ENCODE measurements at regions not wholly inside any gene's neighbourhood (a gene's known extent, or its start where the extent isn't known, plus 50 kb on each side); places are given as distances from the start of the nearest gene placed in this dataset.

DNA sequence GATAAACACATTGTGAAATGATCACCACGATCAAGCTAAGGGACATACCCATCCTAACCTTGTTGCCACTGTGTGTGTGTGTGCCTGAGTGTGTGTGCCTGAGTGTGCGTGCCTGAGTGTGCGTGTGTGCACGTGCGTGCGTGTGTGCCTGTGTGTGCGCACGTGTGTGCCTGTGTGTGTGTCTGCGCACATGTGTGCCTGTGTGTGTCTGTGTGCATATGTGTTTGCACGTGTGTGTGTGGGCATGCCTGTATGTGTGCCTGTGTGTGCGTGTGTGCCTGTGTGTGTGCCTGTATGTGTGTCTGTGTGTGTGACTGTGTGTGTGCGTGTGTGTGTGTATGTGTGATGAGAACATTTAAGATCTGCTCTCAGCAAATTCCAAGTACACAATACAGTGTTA lies 244.1 kb upstream of the DPP6 start:
- DNase-seq (ENCODE audit: low read depth, low spot score) = no peak

DNA sequence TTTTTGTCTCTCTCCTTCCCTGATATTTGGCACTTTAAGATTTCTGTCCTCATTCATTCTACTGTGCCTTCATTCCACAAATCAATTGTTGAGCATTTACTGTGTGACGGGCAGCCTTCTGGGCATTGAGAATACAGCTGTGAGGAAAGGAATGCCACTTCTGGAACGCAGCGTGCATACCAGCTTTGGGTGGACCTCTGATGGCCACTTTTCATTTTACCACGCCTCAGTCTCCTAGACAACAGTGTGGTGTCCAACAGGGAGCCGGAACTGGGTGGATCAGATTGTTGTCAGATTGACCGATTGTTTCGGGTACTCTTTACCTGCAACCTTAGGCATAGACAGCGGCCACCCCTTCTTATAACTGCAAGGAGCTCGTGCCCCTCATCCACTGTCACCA lies 222.7 kb upstream of the DPP6 start:
- no peak for DNase-seq (ENCODE audit: low read depth, low spot score)

DNA sequence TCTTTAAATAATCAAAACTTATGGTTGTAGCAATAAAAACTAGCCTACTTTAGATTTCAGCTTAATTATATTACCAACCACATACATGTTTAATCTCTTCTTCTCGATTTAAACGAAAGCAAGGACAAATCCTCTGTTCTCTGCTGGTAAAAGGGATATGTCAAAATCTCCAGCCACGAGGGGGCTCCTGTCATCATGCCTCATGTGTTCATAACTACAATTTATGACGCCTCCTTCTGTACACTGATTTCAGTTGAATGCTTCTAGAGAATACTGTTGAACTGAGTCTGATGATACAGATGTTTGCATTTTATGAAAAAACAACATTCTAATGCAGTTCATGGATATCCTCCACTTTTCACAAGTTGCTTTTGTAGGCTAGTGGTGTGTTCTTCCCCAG lies 220.0 kb upstream of the DPP6 start:
- DNase-seq (ENCODE audit: low read depth, low spot score) = no peak

GRCh38 chr7:153835103-153835502 lies 217.1 kb upstream of the DPP6 start:
- no peak for DNase-seq (ENCODE audit: low read depth, low spot score)

DNA sequence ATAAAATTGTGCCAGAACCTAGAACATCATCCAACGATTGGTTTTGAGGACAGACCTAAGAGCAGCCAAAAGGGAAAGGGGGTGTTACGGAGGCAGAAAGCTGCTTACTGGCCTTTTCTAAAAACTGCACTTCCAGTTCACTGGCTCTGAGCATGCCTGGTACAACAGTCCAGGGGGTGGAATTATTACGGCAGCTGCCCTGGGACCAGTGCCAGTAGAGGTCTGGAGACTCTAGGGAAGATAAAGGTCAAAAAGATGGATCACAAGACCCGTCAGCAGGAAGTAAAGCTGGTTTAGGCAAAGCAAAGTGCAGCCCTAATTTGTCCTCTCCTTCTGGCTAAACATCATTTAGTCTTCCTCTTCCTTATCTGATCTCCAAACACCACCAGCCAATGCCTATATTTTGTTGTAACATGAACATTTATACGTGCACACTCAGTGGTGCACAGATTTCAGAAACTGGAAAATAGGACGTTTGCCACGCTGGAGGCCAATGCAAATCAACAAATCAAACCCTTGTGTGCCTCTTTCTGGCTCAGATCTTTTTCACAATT lies 216.4 kb upstream of the DPP6 start:
- DNase-seq (ENCODE audit: low read depth, low spot score) = no peak

DNA sequence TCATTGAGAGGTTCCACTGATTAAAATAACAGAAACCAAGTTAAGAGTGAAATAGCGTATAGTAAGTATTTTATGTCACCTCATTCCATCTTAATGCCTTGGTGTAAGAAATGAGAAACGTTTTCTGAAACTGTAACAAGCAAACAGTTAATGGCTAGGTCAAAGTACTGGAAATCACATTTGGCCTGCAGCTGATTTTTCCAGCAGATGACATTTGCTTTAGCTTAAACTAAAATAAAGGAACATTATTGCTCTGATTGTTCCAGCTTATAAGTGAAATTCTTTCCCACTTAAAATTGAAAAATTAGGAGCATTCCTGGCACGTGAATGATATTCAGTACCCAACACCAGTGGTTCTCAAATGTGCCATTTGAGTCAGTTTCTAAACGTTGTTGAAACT lies 213.6 kb upstream of the DPP6 start:
- no peak for DNase-seq (ENCODE audit: low read depth, low spot score)

DNA sequence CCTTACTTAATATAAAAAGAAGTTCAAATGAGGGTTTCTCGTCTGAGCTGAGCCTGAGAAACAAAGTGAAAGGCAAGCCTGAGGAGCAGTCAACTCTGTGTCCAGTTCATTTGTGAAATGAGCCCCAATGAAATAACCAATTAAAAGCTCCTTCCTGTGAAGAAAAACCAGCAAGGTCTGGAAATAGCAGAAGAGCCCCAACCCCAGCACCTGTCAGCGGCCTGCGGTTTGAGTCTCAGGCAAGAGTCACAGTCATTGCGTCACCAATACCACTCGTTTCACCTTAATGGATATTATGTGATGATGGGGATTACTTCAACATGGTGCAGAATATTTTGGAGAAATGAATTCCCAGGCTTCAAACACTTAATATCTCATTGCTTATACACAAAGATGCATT lies 211.3 kb upstream of the DPP6 start:
- DNase-seq (ENCODE audit: low read depth, low spot score) = no peak

- DNase-seq (ENCODE audit: low read depth, low spot score) = no peak
These were observed 204.4 kb upstream of the DPP6 start for GRCh38 chr7:153847828-153848227.

- no peak for DNase-seq (ENCODE audit: low read depth, low spot score)
These were observed 199.9 kb upstream of the DPP6 start for GRCh38 chr7:153852261-153852660.

- no peak for DNase-seq (ENCODE audit: low read depth, low spot score)
These were observed 193.8 kb upstream of the DPP6 start for GRCh38 chr7:153858355-153858754.

- DNase-seq (ENCODE audit: low read depth, low spot score) = no peak
These were observed 193.0 kb upstream of the DPP6 start for GRCh38 chr7:153859239-153859638.

- DNase-seq (ENCODE audit: low read depth, low spot score) = peak; percentile 25
These were observed 165.4 kb upstream of the DPP6 start for GRCh38 chr7:153886506-153887441.

GRCh38 chr7:153887749-153888569 lies 164.2 kb upstream of the DPP6 start:
- no peak for DNase-seq (ENCODE audit: low read depth, low spot score)

- DNase-seq (ENCODE audit: low read depth, low spot score) = no peak
These were observed 160.2 kb upstream of the DPP6 start for GRCh38 chr7:153891990-153892389.

- no peak for DNase-seq (ENCODE audit: low read depth, low spot score)
These were observed 149.3 kb upstream of the DPP6 start for GRCh38 chr7:153902862-153903261.

DNA sequence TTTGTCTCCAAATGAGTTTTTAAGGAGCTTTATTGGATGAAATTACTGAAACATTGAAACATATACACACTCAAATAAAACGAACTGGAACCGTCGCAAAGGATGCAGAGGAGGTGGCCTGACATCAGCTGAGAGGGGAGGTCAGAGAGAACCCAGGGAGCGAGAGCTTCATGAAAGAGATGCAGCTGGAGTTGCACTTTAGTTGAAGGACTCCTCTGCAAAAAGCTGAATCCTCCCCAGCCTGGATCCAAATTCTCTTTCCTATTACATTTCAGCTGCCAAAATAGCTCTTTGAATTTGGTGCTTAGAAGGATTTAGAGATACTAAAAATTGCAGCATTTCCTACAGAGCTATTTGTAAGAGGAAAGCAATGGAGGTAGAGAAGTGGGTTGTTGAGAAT lies 140.0 kb upstream of the DPP6 start:
- no peak for DNase-seq (ENCODE audit: low read depth, low spot score)

DNA sequence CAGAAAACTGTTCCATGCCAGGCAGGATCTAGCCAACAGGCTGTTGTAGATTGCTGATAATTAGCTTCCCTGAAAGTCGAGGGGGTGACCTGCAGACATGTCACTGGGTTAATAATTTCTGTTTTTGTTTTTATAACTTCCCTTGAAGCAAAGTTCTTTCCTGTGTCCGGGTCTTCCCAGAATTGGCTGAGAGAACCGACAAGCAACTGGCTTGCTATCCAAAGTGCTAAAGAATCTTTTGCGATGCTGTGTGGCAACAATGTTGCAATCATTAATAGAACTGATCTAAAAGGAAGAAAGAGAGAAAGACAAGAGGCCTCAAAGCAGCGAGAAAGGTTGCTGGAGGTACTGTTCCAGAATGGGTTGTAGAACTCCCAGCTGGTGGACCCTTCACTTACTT lies 132.1 kb upstream of the DPP6 start:
- no peak for DNase-seq (ENCODE audit: low read depth, low spot score)

- no peak for DNase-seq (ENCODE audit: low read depth, low spot score)
These were observed 131.3 kb upstream of the DPP6 start for GRCh38 chr7:153920897-153921296.

GRCh38 chr7:153921408-153921807 lies 130.8 kb upstream of the DPP6 start:
- DNase-seq (ENCODE audit: low read depth, low spot score) = no peak

GRCh38 chr7:153930696-153931095 lies 121.5 kb upstream of the DPP6 start:
- DNase-seq (ENCODE audit: low read depth, low spot score) = no peak

- DNase-seq (ENCODE audit: low read depth, low spot score) = no peak
These were observed 118.2 kb upstream of the DPP6 start for GRCh38 chr7:153934048-153934447.

DNA sequence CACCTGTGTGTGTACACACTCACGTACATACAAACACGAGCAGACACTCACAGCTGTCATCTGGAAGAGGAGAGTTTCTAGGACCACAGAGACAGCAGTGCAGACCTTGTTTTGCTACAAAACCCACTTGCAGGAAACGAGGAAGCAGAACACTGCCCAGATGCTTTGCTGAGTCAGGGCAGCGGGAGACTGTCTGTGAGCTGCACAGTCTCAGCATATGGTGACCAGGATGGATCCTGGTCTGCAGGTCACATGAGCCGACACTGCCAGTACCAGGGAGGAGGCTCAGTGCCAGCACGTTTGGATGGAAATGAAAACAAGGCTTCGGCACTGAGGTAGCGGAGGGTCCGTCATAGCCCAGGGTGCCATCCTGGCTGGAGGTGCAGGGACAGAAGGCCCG lies 117.6 kb upstream of the DPP6 start:
- DNase-seq (ENCODE audit: low read depth, low spot score) = no peak

- no peak for DNase-seq (ENCODE audit: low read depth, low spot score)
These were observed 117.1 kb upstream of the DPP6 start for GRCh38 chr7:153935095-153935494.
